Erythroblast (primary cell): ENCODE measurements at regions not wholly inside any gene's neighbourhood (a gene's known extent, or its start where the extent isn't known, plus 50 kb on each side); places are given as distances from the start of the nearest gene placed in this dataset.

Experiments used
- GATA1 ChIP-seq: IDR thresholded peaks from 2 replicates; pipeline ENCODE4 v1.6.1; 2011; ENCODE audit warnings: low read depth, mild to moderate bottlenecking, control low read depth, low read length, moderate library complexity
- POLR2A ChIP-seq: IDR thresholded peaks from 2 replicates; pipeline ENCODE4 v1.6.1; 2011; ENCODE audit warnings: mild to moderate bottlenecking, low read length

DNA sequence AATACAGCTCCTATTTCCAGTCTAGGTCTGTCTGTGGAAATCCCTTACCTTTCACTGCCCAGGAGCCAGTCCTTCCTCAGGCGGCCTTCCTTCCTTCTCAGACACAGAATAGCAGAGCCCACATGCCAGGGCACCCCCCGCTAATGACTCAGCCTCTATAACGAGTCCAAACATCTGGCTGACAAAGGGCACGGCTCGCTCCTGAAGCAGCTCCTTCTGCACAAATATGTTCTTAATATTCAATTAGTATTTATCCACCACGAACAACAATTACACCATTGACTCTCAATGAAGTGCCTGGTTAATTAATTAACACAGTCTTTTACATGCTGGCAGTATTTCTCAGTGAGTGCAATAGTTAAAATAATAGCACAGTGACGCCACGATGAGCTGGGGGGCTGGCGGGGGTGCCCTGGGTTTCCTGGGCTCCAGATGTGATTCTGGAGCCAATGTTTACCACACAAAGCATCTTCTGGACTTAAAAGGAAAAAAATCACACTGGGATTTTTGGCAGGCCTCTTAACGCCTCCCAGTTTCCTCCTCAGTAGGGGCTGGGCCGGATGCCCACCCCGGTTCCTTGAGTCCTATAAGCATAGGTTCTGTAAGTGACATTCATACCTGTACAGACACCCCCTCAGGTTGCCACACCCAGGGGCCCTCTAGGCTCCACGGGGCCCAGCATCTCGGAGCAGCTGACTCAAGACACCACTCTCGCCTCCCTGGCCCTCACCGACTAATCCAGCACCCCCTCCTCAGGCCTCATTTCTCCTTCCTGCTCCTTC is 158.6 kb upstream of the MLN start:
- TF ChIP-seq POLR2A (no peak), GATA1 (no peak)
